Caki2 (cell line): ENCODE measurements at regions not wholly inside any gene's neighbourhood (a gene's known extent, or its start where the extent isn't known, plus 50 kb on each side); places are given as distances from the start of the nearest gene placed in this dataset.

Source experiments
- DNase-seq: peaks from one replicate; pipeline ENCODE4 v3.0.0-alpha.2; 2015; ENCODE audit warnings: low read depth
- in situ Hi-C: cut with HindIII; loops from 2 replicates; pipeline ENCODE4 v1.10.0; 2016; ENCODE audit warnings: low sequenced_read_pairs, low pct_unique_long_range_greater_than_20kb, mixed read lengths

DNA sequence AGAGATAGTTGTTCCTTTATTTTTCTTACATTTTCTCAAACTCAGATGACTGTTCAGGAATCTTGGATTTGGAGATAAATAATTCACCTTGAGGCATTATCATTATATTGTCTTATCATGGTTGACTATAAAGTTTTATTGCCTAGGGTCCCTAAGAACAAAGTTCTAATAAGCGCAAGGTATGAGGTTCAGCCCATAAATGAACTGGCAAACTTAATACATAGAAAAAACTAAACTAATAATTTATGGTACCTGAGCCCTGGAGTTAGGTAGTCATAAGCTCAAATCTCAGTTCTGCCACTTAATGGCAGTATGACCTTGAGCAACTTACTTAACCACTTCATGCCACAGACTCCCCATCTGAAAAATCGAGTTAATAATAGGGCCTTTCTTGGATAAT is 334.0 kb upstream of the PBX1 start:
- in situ Hi-C loops, result no loop called here
- DNase-seq, result no peak

DNA sequence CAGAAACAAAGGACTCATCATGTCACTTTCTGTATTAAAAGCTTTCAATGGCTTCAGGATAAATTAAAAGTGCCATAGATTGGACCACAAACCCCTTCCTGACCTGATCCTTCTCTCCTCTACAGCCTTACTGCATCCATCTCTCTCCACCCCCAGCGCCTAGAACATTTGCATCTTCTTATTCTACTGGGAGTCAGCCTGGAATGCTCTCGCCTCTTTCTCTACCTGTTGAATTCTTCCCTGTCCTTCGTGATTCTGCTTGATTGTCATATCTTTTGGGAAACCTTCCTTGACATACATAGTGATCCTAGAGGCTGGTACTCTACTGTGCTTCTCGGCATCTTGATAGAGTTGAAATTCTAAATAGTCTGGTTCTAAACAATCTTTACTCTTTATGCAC is 332.0 kb upstream of the PBX1 start:
- in situ Hi-C loops, result no loop called here

DNA sequence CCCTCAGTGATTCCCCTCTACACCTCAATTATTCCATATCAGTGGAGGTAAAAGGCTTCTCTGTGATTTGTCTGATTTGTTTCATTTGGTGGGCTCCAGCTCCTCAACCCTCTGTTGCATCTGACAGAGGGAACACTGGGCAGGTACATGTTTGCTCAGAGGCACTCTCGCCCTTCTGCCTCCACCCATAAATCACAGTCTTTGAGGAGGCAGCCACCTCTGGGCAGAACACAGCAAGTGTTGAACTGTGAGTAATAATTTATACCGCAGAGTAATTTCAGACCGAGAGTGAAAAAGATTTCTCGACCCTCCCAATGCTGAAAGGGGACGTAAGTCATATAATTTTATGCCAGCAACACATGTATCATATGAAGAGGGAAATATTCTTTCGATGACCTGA is 330.1 kb upstream of the PBX1 start:
- in situ Hi-C loops, result no loop called here
- DNase-seq, result no peak

More for the DNA sequence above, 332.0 kb upstream of the PBX1 start:
- DNase-seq, result no peak

GRCh38 chr1:164233149-164233548 is 325.8 kb upstream of the PBX1 start:
- DNase-seq, result no peak
- in situ Hi-C loops, result no loop called here

- in situ Hi-C loops, result no loop called here
- DNase-seq, result no peak
Observed at GRCh38 chr1:164240081-164240480, 318.9 kb upstream of the PBX1 start.

DNA sequence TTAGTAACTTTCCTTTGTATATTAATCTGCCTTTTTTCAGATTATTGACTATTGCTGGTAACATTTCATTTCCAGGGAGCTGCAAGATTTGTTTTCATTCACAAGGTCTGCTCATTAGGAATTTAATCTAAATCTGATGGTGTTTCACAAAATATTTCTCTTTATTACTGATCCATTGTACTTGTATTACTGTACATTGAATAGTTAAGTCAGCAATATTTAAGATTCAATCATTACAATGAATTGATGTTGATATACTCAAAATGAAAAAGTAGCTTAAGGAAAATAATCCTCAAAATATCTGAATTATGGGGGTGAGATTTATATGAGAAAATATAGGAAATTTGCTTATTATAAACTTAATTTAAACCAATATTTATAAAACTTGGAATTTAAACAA is 308.6 kb upstream of the PBX1 start:
- no peak for DNase-seq
- in situ Hi-C loops, result no loop called here

DNA sequence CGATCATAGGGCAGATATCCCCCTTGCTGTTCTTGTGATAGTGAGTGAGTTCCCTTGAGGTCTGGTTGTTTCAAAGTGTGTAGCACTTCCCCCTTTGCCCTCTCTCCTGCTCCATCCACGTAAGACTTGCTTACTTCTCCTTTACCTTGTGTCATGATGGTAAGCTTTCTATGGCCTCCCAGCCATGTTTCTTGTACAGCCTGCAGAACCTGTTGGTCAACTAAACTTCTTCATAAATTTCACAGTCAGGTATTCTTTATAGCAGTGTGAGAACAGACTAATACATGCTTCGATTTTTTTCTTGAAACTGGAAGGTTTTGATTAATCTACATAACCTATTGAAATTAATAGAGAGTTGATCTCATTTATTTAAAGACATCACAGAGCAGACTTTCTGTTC is 302.5 kb upstream of the PBX1 start:
- in situ Hi-C loops, result no loop called here
- no peak for DNase-seq

DNA sequence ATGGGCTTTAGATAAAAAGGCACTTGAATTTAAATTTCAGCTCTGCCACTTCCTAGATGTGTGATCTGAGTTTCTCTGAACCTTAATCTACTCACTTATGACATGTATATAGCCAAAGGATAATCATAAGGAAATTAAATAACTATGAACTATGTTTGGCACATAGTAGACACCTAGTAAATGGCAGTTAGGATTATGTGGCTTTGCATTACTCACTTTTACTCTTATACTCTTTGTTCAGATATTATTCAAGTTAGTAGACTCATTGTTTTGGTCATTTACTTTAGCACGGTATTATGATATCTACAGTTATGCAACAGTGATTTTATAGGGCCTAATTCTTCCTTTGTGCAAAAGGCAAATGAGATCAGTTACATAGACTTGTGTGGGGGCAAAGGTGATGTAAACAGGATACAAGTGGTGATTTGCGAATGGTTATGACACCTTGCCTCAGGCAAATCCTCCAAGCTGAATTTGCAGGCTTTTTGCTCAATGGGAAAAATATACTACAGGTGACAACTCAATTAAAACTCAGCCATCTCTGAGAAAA is 297.2 kb upstream of the PBX1 start:
- DNase-seq, result peak; percentile 29
- in situ Hi-C loops, result no loop called here

GRCh38 chr1:164263540-164263939 is 295.4 kb upstream of the PBX1 start:
- in situ Hi-C loops, result no loop called here
- no peak for DNase-seq

- no peak for DNase-seq
- in situ Hi-C loops, result no loop called here
Observed at GRCh38 chr1:164265232-164265631, 293.8 kb upstream of the PBX1 start.

DNA sequence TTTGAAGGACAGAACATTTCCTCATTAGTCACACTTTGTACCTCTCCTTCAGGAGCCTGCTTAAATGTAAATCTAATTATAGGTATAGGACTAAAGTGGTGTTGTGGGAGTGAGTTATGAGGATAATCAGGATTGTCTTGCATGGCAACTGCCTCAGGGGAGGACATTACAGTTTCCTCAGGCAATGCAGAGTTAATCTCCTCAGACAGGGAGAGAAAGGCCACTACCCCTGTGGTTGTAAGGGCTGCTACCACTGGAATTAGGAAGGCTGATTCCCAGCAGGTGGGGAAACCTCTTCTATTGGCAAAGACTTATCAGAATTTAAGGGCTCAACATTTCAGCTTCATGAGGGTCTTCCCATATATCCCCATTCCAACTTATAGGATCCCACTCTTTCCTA is 286.8 kb upstream of the PBX1 start:
- in situ Hi-C loops, result no loop called here

GRCh38 chr1:164296172-164296571 is 262.8 kb upstream of the PBX1 start:
- in situ Hi-C loops, result no loop called here
- DNase-seq, result no peak

More for the DNA sequence above, 286.8 kb upstream of the PBX1 start:
- DNase-seq, result no peak

DNA sequence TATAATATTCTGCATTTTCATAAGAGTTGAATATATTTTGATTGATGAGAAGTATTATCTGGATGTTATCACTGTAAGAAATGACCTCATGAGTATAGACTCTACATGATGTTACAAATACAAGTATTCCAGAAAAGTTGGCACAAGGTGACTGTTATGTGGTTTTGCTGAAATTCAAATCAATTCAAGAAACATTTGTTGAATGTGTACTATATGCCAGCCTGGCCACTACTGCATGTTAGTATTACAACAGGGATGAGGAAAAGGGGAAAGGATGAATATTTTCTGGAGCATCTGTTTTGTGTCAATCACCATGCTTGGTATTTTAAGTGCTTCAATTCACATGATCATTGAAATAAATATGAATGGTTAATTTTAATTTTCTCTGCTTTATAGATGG is 250.9 kb upstream of the PBX1 start:
- in situ Hi-C loops, result no loop called here
- DNase-seq, result no peak

DNA sequence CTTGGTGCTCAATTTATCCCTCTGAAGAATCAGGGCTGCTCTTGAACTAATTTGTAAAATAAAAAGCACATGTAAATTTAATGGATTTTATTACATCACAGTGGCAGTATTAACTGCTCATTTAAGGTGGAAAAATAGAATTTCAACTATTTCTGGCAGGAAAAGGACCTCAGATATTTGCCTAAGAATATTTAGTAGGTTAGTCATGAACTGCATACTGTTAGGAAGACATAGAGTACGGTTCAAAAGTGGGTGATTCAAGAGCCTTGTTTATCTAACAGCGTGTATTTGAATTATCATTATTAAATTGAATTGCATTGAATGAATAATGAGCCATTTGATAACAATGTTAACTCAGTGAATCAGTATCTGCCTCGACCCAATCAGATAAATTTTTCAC is 248.8 kb upstream of the PBX1 start:
- DNase-seq, result no peak
- in situ Hi-C loops, result no loop called here

- no peak for DNase-seq
- in situ Hi-C loops, result no loop called here
Observed at GRCh38 chr1:164311377-164311776, 247.6 kb upstream of the PBX1 start.

- in situ Hi-C loops, result no loop called here
- DNase-seq, result no peak
Observed at GRCh38 chr1:164320790-164321731, 237.9 kb upstream of the PBX1 start.

GRCh38 chr1:164325786-164326185 is 233.2 kb upstream of the PBX1 start:
- no peak for DNase-seq
- in situ Hi-C loops, result no loop called here

DNA sequence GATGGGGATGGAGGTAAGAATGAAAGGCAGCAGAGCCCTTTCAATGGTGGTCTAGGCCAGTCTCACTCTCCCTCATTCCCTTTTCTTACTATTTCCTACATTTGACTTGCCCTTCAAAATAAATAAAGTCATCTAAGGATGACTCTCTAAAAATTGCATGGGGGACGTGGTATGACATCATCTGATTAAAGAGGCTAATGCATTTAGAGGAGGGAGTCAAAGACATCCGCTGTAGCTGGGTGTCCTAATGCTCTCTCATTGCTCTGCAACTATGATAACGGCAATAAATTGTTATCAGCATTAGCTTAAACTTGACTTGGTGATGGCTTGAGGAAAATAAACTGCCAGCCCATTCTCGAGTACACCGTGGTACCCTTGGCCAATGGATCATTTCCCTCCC is 225.6 kb upstream of the PBX1 start:
- no peak for DNase-seq
- in situ Hi-C loops, result no loop called here

DNA sequence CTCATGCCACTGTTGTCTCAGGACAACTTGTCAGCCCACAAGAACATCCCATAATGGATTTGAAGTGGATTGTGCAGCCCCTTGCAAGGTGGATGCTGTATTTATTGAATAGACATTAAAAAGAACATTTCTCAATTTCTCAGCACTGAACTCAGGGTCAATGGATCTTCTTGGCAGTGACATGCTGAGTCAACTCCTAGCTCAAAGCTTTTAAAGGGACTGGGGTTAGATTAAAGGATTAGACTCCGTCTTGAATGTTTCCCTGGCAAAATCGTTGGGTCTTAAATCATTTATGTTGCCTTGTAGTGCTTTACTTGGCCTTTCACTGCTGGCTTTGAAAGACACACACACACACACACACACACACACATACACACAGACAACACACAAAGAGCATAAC is 221.6 kb upstream of the PBX1 start:
- in situ Hi-C loops, result no loop called here
- DNase-seq, result no peak

- DNase-seq, result peak; percentile 14
Observed at GRCh38 chr1:164337885-164338284, 221.1 kb upstream of the PBX1 start.

More at GRCh38 chr1:164337885-164338284, 221.1 kb upstream of the PBX1 start:
- in situ Hi-C loops, result no loop called here
